Peyer's patch (tissue), 4 donors: ENCODE measurements at regions not wholly inside any gene's neighbourhood (a gene's known extent, or its start where the extent isn't known, plus 50 kb on each side); places are given as distances from the start of the nearest gene placed in this dataset.

Experiments
- POLR2A ChIP-seq, 2 donors: fragments of 450-650 bp; IDR thresholded peaks; one replicate each; pipeline ENCODE4 v1.5.1; 2017; ENCODE audit warnings: antibody characterized with exemption in 2 of 2, mild to moderate bottlenecking in 2 of 2, moderate library complexity in 2 of 2
- TF ChIP-seq, protein P1 (sequence below), 6 experiments: fragments of 450-650 bp in 4 of 6; fragments of 200-600 bp in 2 of 6; sonication (generic) in 1 of 6; IDR thresholded peaks; one replicate each; pipeline ENCODE4 v1.5.1; 2017 to 2019; ENCODE audit warnings: antibody characterized with exemption in 6 of 6, mild to moderate bottlenecking in 3 of 6, moderate library complexity in 1 of 6

DNA sequence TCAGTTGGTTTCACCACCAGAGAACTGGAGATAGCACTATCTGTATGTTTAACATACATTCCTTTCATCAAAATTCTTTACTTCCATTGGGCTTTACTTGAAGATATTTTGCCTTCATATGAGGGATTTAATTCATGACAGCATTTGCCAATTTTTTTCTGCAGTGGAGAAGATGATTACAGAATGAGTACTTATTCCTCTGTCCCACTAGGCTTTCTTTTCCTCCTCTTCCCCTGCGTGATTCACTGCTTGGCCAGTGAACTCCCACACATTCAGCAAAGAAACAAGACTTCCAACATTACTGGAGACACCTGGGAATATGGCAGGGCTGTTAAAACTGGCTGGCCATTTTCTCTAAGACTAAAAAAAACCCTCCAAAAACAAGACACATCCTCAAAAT is 425.8 kb upstream of the KCNH7 start:
- TF ChIP-seq, protein P1, sequence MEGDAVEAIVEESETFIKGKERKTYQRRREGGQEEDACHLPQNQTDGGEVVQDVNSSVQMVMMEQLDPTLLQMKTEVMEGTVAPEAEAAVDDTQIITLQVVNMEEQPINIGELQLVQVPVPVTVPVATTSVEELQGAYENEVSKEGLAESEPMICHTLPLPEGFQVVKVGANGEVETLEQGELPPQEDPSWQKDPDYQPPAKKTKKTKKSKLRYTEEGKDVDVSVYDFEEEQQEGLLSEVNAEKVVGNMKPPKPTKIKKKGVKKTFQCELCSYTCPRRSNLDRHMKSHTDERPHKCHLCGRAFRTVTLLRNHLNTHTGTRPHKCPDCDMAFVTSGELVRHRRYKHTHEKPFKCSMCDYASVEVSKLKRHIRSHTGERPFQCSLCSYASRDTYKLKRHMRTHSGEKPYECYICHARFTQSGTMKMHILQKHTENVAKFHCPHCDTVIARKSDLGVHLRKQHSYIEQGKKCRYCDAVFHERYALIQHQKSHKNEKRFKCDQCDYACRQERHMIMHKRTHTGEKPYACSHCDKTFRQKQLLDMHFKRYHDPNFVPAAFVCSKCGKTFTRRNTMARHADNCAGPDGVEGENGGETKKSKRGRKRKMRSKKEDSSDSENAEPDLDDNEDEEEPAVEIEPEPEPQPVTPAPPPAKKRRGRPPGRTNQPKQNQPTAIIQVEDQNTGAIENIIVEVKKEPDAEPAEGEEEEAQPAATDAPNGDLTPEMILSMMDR (IDR thresholded peaks at IDR 0.05): no peak
- TF ChIP-seq POLR2A (IDR thresholded peaks at IDR 0.05): no peak
